Liver (tissue), 8 donors: ENCODE measurements at regions not wholly inside any gene's neighbourhood (a gene's known extent, or its start where the extent isn't known, plus 50 kb on each side); places are given as distances from the start of the nearest gene placed in this dataset.

Source experiments
- DNase-seq: peaks from one replicate; pipeline ENCODE4 v3.0.0-alpha.2; 2017; ENCODE audit warnings: low spot score
- H3K27ac ChIP-seq, 2 donors: one replicate each; pipeline ENCODE4 v1.7.0; 2013; ENCODE audit warnings: inconsistent platforms in 2 of 2, low read length in 2 of 2, control low read depth in 1 of 2, low read depth in 1 of 2, mild to moderate bottlenecking in 1 of 2
- H3K27me3 ChIP-seq, 4 donors: one replicate each; pipeline versions ENCODE4 v1.6.1 to v1.7.0; 2013; ENCODE audit warnings: low read length in 3 of 4, inconsistent platforms in 1 of 4, mild to moderate bottlenecking in 1 of 4, moderate library complexity in 1 of 4; ENCODE audit not compliant: control insufficient read depth in 4 of 4, insufficient read depth in 4 of 4
- H3K36me3 ChIP-seq, 4 donors: one replicate each; pipeline versions ENCODE4 v1.6.1 to v1.7.0; 2013; ENCODE audit warnings: low read length in 3 of 4, mild to moderate bottlenecking in 3 of 4, low read depth in 1 of 4, moderate library complexity in 1 of 4; ENCODE audit not compliant: control insufficient read depth in 4 of 4, insufficient read depth in 3 of 4
- H3K4me1 ChIP-seq, 4 donors: one replicate each; pipeline versions ENCODE4 v1.6.1 to v1.7.0; 2013; ENCODE audit warnings: low read length in 3 of 4, mild to moderate bottlenecking in 3 of 4, moderate library complexity in 1 of 4; ENCODE audit not compliant: control insufficient read depth in 4 of 4, insufficient read depth in 4 of 4
- H3K4me3 ChIP-seq, 3 donors: one replicate each; pipeline versions ENCODE4 v1.6.1 to v1.7.0; 2013; ENCODE audit warnings: low read length in 3 of 3, control low read depth in 1 of 3, low read depth in 1 of 3, mild to moderate bottlenecking in 1 of 3
- H3K9ac ChIP-seq, 2 donors: one replicate each; pipeline ENCODE4 v1.7.0; 2013; ENCODE audit warnings: low read length in 2 of 2, mild to moderate bottlenecking in 2 of 2, moderate library complexity in 2 of 2, control low read depth in 1 of 2, low read depth in 1 of 2
- H3K9me3 ChIP-seq, 4 donors: one replicate each; pipeline versions ENCODE4 v1.6.1 to v1.7.0; 2013; ENCODE audit warnings: low read length in 3 of 4; ENCODE audit not compliant: control insufficient read depth in 4 of 4
- CTCF ChIP-seq: fragments of 150-350 bp; IDR thresholded peaks from 2 replicates; pipeline ENCODE4 v1.5.1; 2017; ENCODE audit warnings: improper control_type of control experiment, low read depth, low read length; ENCODE audit not compliant: missing input control
- GABPA ChIP-seq, 2 donors: IDR thresholded peaks in 1 of 2; conservative IDR thresholded peaks in 1 of 2; 2 replicates each; pipeline ENCODE4 v1.6.1; 2016; ENCODE audit warnings: antibody characterized with exemption in 2 of 2, mild to moderate bottlenecking in 1 of 2, moderate library complexity in 1 of 2
- HNF4A ChIP-seq, 2 donors: conservative IDR thresholded peaks; 2 replicates each; pipeline ENCODE4 v1.6.1; 2016; ENCODE audit warnings: antibody characterized with exemption in 2 of 2, mild to moderate bottlenecking in 2 of 2
- HNF4G ChIP-seq: IDR thresholded peaks from 2 replicates; pipeline ENCODE4 v1.6.1; 2016; ENCODE audit warnings: antibody characterized with exemption
- JUND ChIP-seq, 2 donors: IDR thresholded peaks; 2 replicates each; pipeline ENCODE4 v1.6.1; 2016; ENCODE audit warnings: antibody characterized with exemption in 2 of 2
- MAX ChIP-seq: IDR thresholded peaks from 2 replicates; pipeline ENCODE4 v1.6.1; 2016; ENCODE audit warnings: antibody characterized with exemption
- RAD21 ChIP-seq, 2 donors: IDR thresholded peaks; 2 replicates each; pipeline ENCODE4 v1.6.1; 2016; ENCODE audit warnings: antibody characterized with exemption in 2 of 2, mild to moderate bottlenecking in 2 of 2
- REST ChIP-seq: IDR thresholded peaks from 2 replicates; pipeline ENCODE4 v1.6.1; 2016; ENCODE audit warnings: antibody characterized with exemption, mild to moderate bottlenecking
- RXRA ChIP-seq, 2 donors: IDR thresholded peaks; 2 replicates each; pipeline ENCODE4 v1.6.1; 2017 to 2018; ENCODE audit warnings: antibody characterized with exemption in 2 of 2, mild to moderate bottlenecking in 1 of 2
- SP1 ChIP-seq: IDR thresholded peaks from 2 replicates; pipeline ENCODE4 v1.6.1; 2018; ENCODE audit warnings: antibody characterized with exemption, mild to moderate bottlenecking
- ZBTB33 ChIP-seq: IDR thresholded peaks from 2 replicates; pipeline ENCODE4 v1.6.1; 2016; ENCODE audit warnings: antibody characterized with exemption
- WGBS: extraction: QIAGEN DNeasy Blood & Tissue Kit; methylation state at CpG from one replicate; pipeline ENCODE4 v1.1.7; 2013; 5-methylcytosine and 5-hydroxymethylcytosine counted together
- donor health status: healthy.
- donor health status: healthy.
- donor health status: healthy.
- donor health status: healthy.
- donor health status: healthy.

- no peak for TF ChIP-seq ZBTB33
- no peak for TF ChIP-seq SP1
Measured at GRCh38 chr6:17004269-17004668, 97.6 kb upstream of the STMND1 start (continued).

GRCh38 chr6:17002123-17002522, 99.7 kb upstream of the STMND1 start:
- Histone ChIP-seq H3K27ac (no peak overlapping the region), H3K4me1 (peaks cover 0 to 27% (median 12%) of the 10 kb centered on the region in 4 donors), H3K36me3 (no peaks in the 10 kb centered on the region), H3K9ac (no peak overlapping the region), H3K27me3 (no peaks in the 10 kb centered on the region), H3K4me3 (no peak overlapping the region), H3K9me3 (no peaks in the 10 kb centered on the region)
- no peak for DNase-seq
- WGBS: 53% methylated on average over 2 of the region's 2 CpGs
- TF ChIP-seq SP1 (peak; percentile 53), JUND (IDR thresholded peaks at IDR 0.05) (peak in 1 of 2 donors; percentile 8), MAX (no peak), RAD21 (IDR thresholded peaks at IDR 0.05) (peak in 1 of 2 donors; percentile 31), HNF4G (no peak), HNF4A (conservative IDR thresholded peaks at IDR 0.05) (peak; percentile 24 to 26), RXRA (IDR thresholded peaks at IDR 0.05) (peak; percentile 51 to 52), REST (peak; percentile 54)

- Histone ChIP-seq H3K27me3 (no peaks in the 10 kb centered on the region), H3K27ac (no peak overlapping the region), H3K36me3 (no peaks in the 10 kb centered on the region), H3K9me3 (no peaks in the 10 kb centered on the region), H3K4me1 (peaks cover 0 to 27% (median 12%) of the 10 kb centered on the region in 4 donors), H3K4me3 (no peak overlapping the region), H3K9ac (no peak overlapping the region)
- no peak for DNase-seq
- TF ChIP-seq GABPA (IDR thresholded peaks at IDR 0.05 in 1 of 2, conservative IDR thresholded peaks at IDR 0.05 in 1 of 2) (no peak), CTCF (peak; percentile 20), RAD21 (IDR thresholded peaks at IDR 0.05) (peak; percentile 63 to 72)
- WGBS: 60% methylated on average over 1 of the region's 1 CpG
Measured at GRCh38 chr6:17001188-17001587, 100.7 kb upstream of the STMND1 start.
